Vagina (tissue), 2 donors: ENCODE measurements at regions not wholly inside any gene's neighbourhood (a gene's known extent, or its start where the extent isn't known, plus 50 kb on each side); places are given as distances from the start of the nearest gene placed in this dataset.

Experiments
- DNase-seq, 2 donors: peaks; one replicate each; pipeline ENCODE4 v3.0.0-alpha.2; 2017; ENCODE audit errors: extremely low spot score in 2 of 2
- H3K27ac ChIP-seq: fragments of 200-600 bp; sonication (generic); one replicate; pipeline ENCODE4 v1.5.1; 2019
- H3K27me3 ChIP-seq: fragments of 200-600 bp; sonication (generic); one replicate; pipeline ENCODE4 v1.5.1; 2019
- H3K36me3 ChIP-seq, 2 donors: fragments of 200-600 bp; sonication (generic); one replicate each; pipeline ENCODE4 v1.5.1; 2017 to 2019
- H3K4me1 ChIP-seq: fragments of 200-600 bp; sonication (generic); one replicate; pipeline ENCODE4 v1.5.1; 2019
- H3K4me3 ChIP-seq, 2 donors: fragments of 200-600 bp; sonication (generic); 1 replicate in 1 of 2; 2 replicates in 1 of 2; pipeline ENCODE4 v1.5.1; 2016 to 2019
- H3K9me3 ChIP-seq: fragments of 200-600 bp; sonication (generic); one replicate; pipeline ENCODE4 v1.5.1; 2019
- POLR2A ChIP-seq, 2 donors: fragments of 450-650 bp; IDR thresholded peaks; one replicate each; pipeline ENCODE4 v1.6.1; 2017; ENCODE audit warnings: antibody characterized with exemption in 2 of 2, mild to moderate bottlenecking in 2 of 2, moderate library complexity in 2 of 2
- POLR2AphosphoS5 ChIP-seq, 2 donors: sonication (generic); formaldehyde crosslinking; IDR thresholded peaks; one replicate each; pipeline ENCODE4 v1.9.0; 2017; ENCODE audit warnings: antibody characterized with exemption in 2 of 2, mild to moderate bottlenecking in 2 of 2, low read depth in 1 of 2; ENCODE audit not compliant: insufficient read depth in 1 of 2
- intact Hi-C: fragments of 100-400 bp; cut with DNase I; formaldehyde crosslinking; loops from one replicate; pipeline ENCODE4 v1.15.1; 2023
- TF ChIP-seq, protein P1 (sequence below), 3 experiments: fragments of 450-650 bp in 2 of 3; fragments of 200-600 bp in 1 of 3; sonication (generic) in 1 of 3; IDR thresholded peaks; one replicate each; pipeline ENCODE4 v1.5.1; 2017 to 2019; ENCODE audit warnings: antibody characterized with exemption in 3 of 3, mild to moderate bottlenecking in 2 of 3, moderate library complexity in 2 of 3

DNA sequence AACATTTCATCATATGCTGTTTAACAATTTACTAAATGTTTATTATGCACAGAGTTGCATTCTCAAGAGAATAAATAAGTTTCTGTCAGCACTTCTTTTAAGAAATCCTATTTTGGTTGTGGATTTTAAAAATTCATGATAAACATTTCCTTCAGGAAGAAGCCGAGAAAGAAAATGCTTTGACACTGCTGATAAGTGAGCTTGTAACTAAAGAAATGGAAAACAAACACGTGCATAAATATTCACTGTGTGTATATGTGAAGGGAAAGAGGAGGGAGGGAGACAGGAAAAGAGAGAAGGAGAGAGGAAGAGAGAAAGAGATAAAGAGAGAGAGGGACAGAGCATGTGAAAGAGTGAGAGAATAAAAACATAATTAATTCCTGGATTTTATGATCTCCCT, 1165.0 kb downstream of the DIAPH3 start:
- no peak for DNase-seq
- no peaks in the 10 kb centered on the region for H3K9me3 ChIP-seq
- H3K4me1 ChIP-seq: no peaks in the 10 kb centered on the region
- no peak overlapping the region for H3K27ac ChIP-seq
- TF ChIP-seq, protein P1, sequence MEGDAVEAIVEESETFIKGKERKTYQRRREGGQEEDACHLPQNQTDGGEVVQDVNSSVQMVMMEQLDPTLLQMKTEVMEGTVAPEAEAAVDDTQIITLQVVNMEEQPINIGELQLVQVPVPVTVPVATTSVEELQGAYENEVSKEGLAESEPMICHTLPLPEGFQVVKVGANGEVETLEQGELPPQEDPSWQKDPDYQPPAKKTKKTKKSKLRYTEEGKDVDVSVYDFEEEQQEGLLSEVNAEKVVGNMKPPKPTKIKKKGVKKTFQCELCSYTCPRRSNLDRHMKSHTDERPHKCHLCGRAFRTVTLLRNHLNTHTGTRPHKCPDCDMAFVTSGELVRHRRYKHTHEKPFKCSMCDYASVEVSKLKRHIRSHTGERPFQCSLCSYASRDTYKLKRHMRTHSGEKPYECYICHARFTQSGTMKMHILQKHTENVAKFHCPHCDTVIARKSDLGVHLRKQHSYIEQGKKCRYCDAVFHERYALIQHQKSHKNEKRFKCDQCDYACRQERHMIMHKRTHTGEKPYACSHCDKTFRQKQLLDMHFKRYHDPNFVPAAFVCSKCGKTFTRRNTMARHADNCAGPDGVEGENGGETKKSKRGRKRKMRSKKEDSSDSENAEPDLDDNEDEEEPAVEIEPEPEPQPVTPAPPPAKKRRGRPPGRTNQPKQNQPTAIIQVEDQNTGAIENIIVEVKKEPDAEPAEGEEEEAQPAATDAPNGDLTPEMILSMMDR (IDR thresholded peaks at IDR 0.05): no peak
- TF ChIP-seq POLR2AphosphoS5 (IDR thresholded peaks at IDR 0.05; ENCODE audit: insufficient read depth in 1 of 2, low read depth in 1 of 2) (no peak), POLR2A (IDR thresholded peaks at IDR 0.05) (no peak)
- intact Hi-C loops: no loop called here
- no peak overlapping the region for H3K4me3 ChIP-seq
- no peaks in the 10 kb centered on the region for H3K36me3 ChIP-seq
- no peaks in the 10 kb centered on the region for H3K27me3 ChIP-seq

DNA sequence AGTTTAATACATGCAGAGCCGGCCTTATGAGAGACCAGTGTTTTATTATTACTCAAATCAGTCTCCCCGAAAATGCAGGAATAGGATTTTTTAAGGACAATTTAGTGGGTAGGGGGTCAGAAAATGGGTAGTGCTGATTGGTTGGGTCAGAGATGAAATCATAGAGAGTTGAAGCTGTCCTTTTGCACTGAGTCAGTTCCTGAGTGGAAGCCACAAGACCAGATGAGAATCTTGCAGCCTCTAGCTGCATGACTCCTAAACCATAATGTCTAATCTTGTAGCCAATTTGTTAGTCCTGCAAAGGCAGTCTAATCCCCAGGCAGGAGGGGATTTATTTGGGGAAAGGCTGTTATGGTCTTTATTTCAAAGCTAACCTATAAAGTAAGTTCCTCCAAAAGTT, 1163.9 kb downstream of the DIAPH3 start:
- TF ChIP-seq POLR2A (IDR thresholded peaks at IDR 0.05): no peak
- TF ChIP-seq POLR2AphosphoS5 (IDR thresholded peaks at IDR 0.05; ENCODE audit: insufficient read depth in 1 of 2, low read depth in 1 of 2): no peak
- TF ChIP-seq, protein P1 (IDR thresholded peaks at IDR 0.05): no peak

DNA sequence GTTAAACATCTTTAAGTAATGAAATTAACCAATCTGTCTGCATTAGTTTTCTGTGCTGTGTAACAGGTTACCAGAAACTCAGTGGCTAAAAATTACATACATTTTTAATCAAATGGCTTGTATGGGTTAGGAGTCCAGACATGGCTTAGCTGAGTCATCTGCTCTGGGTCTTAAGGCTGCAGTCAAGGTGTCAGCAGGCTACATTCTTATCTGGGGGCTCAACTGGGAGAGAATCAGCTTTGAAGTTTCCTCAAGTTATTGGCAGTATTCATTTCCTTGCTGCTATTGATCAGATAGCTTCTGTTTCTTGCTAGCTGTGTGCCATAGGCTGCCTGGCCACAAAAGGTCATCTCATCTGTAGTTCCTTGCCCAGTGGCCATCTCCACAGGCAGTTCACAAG, 1163.0 kb downstream of the DIAPH3 start:
- H3K4me1 ChIP-seq: no peaks in the 10 kb centered on the region
- TF ChIP-seq POLR2AphosphoS5 (IDR thresholded peaks at IDR 0.05; ENCODE audit: insufficient read depth in 1 of 2, low read depth in 1 of 2) (no peak), POLR2A (IDR thresholded peaks at IDR 0.05) (no peak)
- TF ChIP-seq, protein P1 (IDR thresholded peaks at IDR 0.05): no peak
- H3K27me3 ChIP-seq: no peaks in the 10 kb centered on the region
- no peak overlapping the region for H3K27ac ChIP-seq
- no peaks in the 10 kb centered on the region for H3K9me3 ChIP-seq
- intact Hi-C loops: no loop called here
- no peaks in the 10 kb centered on the region for H3K36me3 ChIP-seq
- no peak overlapping the region for H3K4me3 ChIP-seq
- no peak for DNase-seq

More for the DNA sequence above, 1163.9 kb downstream of the DIAPH3 start:
- Histone ChIP-seq H3K27ac (no peak overlapping the region), H3K4me3 (no peak overlapping the region), H3K36me3 (no peaks in the 10 kb centered on the region), H3K9me3 (no peaks in the 10 kb centered on the region), H3K4me1 (no peaks in the 10 kb centered on the region), H3K27me3 (no peaks in the 10 kb centered on the region)
- intact Hi-C loops: no loop called here
- no peak for DNase-seq

DNA sequence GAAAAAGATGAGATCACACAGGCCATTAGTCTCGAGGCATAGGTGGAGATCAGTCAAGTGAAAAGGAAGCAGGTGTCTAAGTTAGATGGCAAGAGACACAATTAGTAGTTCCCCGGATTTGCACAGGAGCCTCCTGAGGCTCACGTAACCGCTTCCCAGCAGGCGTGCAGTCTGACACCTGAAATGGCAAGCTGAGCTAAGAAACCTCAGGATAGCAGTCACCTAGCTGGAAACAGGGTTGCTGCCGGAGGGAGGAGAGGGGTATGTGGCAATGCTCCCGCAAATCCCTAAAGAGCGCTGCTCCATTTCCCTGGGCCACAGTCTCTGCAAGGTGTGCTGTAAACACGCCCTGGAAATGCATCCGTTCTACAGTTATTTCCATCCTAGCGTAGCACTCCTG, 1151.0 kb downstream of the DIAPH3 start:
- intact Hi-C loops: no loop called here

DNA sequence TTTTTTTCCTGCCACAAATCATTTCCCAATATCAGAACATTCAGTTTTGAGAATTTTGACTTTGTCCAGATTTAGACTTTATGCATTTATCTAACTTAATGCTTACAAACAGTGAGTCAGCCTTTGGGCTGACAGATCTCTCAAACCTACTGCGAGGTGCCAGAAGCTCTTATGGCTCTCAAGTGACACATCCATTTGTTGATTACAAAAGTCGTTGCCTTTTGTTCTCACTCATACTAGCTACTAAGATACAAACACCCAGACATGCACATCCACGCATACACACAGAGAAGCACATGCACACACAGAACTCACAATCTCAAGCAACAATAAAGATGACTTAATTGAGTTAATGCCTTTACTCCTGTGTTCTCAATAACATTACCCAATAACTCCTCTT, 1147.5 kb downstream of the DIAPH3 start:
- H3K4me3 ChIP-seq: no peak overlapping the region
- no peaks in the 10 kb centered on the region for H3K4me1 ChIP-seq
- intact Hi-C loops: no loop called here
- no peak for DNase-seq
- H3K36me3 ChIP-seq: no peaks in the 10 kb centered on the region
- no peaks in the 10 kb centered on the region for H3K9me3 ChIP-seq
- TF ChIP-seq, protein P1 (IDR thresholded peaks at IDR 0.05): no peak
- TF ChIP-seq POLR2A (IDR thresholded peaks at IDR 0.05): no peak
- no peak for TF ChIP-seq POLR2AphosphoS5 (IDR thresholded peaks at IDR 0.05; ENCODE audit: insufficient read depth in 1 of 2, low read depth in 1 of 2)
- no peaks in the 10 kb centered on the region for H3K27me3 ChIP-seq
- no peak overlapping the region for H3K27ac ChIP-seq

More for the DNA sequence above, 1151.0 kb downstream of the DIAPH3 start:
- H3K36me3 ChIP-seq: no peaks in the 10 kb centered on the region
- no peaks in the 10 kb centered on the region for H3K4me1 ChIP-seq
- no peak overlapping the region for H3K27ac ChIP-seq
- no peak for TF ChIP-seq POLR2AphosphoS5 (IDR thresholded peaks at IDR 0.05; ENCODE audit: insufficient read depth in 1 of 2, low read depth in 1 of 2)
- TF ChIP-seq, protein P1 (IDR thresholded peaks at IDR 0.05): no peak
- no peak for TF ChIP-seq POLR2A (IDR thresholded peaks at IDR 0.05)
- no peaks in the 10 kb centered on the region for H3K27me3 ChIP-seq
- no peak overlapping the region for H3K4me3 ChIP-seq
- no peaks in the 10 kb centered on the region for H3K9me3 ChIP-seq
- no peak for DNase-seq
